Astrocyte (in vitro differentiated cells and primary cell): ENCODE measurements at regions not wholly inside any gene's neighbourhood (a gene's known extent, or its start where the extent isn't known, plus 50 kb on each side); places are given as distances from the start of the nearest gene placed in this dataset.

Experiments
- EZH2 ChIP-seq: IDR thresholded peaks from 2 replicates; pipeline ENCODE4 v1.6.1; 2012; ENCODE audit warnings: mild to moderate bottlenecking, low read length, inconsistent platforms; ENCODE audit not compliant: insufficient read depth
- TF ChIP-seq, protein P1 (sequence below): IDR thresholded peaks from 2 replicates; pipeline ENCODE4 v1.5.1; 2011; ENCODE audit warnings: low read depth, mild to moderate bottlenecking, inconsistent platforms, low read length, moderate library complexity; ENCODE audit not compliant: insufficient read depth

DNA sequence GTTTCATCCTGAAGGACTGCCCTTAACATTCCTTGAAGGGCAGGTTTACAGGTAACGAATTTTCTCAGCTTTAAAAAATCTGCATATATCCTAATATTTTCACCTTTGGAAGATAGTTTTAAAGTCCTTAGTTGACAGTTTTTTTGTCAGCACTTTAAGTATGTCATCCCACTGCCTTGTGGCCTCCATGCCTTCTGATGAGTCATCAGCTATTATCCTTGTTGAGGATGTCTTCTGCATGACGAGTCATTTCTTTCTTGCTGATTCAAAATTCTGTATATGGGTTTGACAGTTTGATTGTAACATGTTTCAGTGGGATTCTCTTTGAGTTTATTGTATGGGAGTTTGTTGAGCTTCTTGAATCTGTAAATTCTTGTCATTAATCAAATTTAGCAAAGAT, 500.6 kb downstream of the DISC1 start:
- no peak for TF ChIP-seq EZH2
- TF ChIP-seq, protein P1, sequence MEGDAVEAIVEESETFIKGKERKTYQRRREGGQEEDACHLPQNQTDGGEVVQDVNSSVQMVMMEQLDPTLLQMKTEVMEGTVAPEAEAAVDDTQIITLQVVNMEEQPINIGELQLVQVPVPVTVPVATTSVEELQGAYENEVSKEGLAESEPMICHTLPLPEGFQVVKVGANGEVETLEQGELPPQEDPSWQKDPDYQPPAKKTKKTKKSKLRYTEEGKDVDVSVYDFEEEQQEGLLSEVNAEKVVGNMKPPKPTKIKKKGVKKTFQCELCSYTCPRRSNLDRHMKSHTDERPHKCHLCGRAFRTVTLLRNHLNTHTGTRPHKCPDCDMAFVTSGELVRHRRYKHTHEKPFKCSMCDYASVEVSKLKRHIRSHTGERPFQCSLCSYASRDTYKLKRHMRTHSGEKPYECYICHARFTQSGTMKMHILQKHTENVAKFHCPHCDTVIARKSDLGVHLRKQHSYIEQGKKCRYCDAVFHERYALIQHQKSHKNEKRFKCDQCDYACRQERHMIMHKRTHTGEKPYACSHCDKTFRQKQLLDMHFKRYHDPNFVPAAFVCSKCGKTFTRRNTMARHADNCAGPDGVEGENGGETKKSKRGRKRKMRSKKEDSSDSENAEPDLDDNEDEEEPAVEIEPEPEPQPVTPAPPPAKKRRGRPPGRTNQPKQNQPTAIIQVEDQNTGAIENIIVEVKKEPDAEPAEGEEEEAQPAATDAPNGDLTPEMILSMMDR = no peak
